ENCODE measurements at regions not wholly inside any gene's neighbourhood (a gene's known extent, or its start where the extent isn't known, plus 50 kb on each side); places are given as distances from the start of the nearest gene placed in this dataset.

DNA sequence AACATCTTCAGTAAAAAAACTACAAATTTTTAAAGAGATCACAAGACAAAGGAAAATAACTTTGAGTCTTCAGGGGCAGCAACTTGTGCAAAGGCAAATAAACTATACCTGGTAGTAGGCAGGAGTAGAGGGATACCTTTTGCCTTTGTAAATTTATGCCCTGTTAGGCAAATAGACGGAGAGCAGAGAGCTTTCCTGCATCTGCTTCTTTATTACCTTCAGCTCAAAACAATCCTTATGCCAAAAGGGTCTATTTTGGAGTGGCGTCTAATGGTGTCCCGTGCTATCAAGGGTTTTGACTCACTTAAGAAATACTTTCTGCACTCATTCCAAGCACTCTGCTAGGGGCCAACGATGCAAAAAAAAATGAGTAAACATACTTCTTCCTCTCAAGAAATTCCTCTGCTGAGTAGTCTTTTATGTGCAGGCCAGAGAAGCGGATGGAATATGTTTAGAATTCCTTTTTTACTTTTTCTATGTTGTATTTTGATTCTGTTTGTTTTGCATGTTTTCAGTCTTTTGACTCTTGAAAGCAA lies 131.9 kb downstream of the ANXA5 start:
- DNase-seq = no peak
- Histone ChIP-seq H3K27me3 (ENCODE audit: insufficient read depth, low read depth, severe bottlenecking) (no peaks in the 10 kb centered on the region), H3K9me3 (ENCODE audit: severe bottlenecking) (no peaks in the 10 kb centered on the region), H3K36me3 (no peaks in the 10 kb centered on the region), H3K4me3 (ENCODE audit: low read depth, low read length) (no peak overlapping the region), H3K27ac (no peak overlapping the region)
- TF ChIP-seq, protein P1, sequence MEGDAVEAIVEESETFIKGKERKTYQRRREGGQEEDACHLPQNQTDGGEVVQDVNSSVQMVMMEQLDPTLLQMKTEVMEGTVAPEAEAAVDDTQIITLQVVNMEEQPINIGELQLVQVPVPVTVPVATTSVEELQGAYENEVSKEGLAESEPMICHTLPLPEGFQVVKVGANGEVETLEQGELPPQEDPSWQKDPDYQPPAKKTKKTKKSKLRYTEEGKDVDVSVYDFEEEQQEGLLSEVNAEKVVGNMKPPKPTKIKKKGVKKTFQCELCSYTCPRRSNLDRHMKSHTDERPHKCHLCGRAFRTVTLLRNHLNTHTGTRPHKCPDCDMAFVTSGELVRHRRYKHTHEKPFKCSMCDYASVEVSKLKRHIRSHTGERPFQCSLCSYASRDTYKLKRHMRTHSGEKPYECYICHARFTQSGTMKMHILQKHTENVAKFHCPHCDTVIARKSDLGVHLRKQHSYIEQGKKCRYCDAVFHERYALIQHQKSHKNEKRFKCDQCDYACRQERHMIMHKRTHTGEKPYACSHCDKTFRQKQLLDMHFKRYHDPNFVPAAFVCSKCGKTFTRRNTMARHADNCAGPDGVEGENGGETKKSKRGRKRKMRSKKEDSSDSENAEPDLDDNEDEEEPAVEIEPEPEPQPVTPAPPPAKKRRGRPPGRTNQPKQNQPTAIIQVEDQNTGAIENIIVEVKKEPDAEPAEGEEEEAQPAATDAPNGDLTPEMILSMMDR (IDR thresholded peaks at IDR 0.05; ENCODE audit: low read depth, low read length) = no peak

DNA sequence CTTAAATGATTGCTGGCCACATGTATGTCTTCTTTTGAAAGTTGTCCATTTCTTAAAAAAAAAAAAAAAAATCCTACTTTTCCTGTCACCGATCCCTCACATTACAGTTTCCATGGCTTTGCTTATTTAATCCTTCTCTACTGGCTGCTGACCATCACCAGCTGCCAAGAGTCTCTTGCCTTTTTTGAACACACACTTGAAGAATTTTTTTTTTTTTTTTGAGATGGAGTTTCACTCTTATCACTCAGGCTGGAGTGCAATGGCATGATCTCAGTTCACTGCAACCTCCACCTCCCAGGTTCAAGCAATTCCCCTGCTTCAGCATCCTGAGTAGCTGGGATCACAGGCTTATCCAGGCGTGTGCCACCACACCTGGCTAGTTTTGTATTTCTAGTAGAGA lies 134.0 kb downstream of the ANXA5 start:
- Histone ChIP-seq H3K27ac (no peak overlapping the region), H3K9me3 (ENCODE audit: severe bottlenecking) (no peaks in the 10 kb centered on the region), H3K36me3 (no peaks in the 10 kb centered on the region), H3K27me3 (ENCODE audit: insufficient read depth, low read depth, severe bottlenecking) (no peaks in the 10 kb centered on the region), H3K4me3 (ENCODE audit: low read depth, low read length) (no peak overlapping the region)
- TF ChIP-seq, protein P1 (IDR thresholded peaks at IDR 0.05; ENCODE audit: low read depth, low read length) = no peak
- no peak for DNase-seq

DNA sequence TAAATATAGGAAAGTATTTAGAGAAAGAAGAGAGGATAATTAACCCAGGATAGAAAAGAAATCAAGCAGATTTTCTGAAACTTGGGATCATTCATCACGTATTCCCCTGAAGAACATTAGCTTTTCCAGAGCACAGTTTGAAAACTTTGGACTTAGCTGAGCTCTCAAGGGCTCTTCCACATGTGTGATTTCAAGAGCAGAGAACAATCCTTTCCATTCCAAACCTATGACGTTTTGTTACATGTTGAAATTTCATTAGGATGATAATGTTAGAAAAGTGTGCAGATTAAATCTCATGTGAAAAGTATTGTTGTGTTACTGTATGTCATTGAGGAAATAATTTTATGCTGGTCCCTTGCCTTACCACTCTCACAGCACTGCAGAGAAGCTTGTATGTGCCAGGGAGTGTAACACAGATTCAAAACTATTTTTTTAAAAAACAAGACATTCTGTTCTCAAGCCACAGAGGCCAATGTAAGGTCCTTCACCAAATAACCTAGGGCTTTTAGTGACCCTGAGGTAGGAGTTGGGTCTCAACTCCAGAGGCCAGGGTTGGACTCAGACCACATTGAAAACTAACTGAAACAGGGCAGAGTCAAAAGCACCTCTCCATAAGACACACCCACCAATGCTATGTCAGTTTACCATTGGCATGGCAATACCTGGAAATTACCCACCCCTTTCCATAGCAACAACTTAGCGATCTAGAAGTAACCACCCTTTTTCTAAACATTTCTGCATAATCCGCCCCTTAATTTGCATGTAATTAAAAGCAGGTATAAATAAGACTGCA lies 141.3 kb downstream of the ANXA5 start:
- TF ChIP-seq, protein P1 (IDR thresholded peaks at IDR 0.05; ENCODE audit: low read depth, low read length) = no peak
- no peaks in the 10 kb centered on the region for H3K36me3 ChIP-seq
- no peaks in the 10 kb centered on the region for H3K27me3 ChIP-seq (ENCODE audit: insufficient read depth, low read depth, severe bottlenecking)
- no peaks in the 10 kb centered on the region for H3K9me3 ChIP-seq (ENCODE audit: severe bottlenecking)
- DNase-seq = no peak
- H3K27ac ChIP-seq = no peak overlapping the region
- no peak overlapping the region for H3K4me3 ChIP-seq (ENCODE audit: low read depth, low read length)

DNA sequence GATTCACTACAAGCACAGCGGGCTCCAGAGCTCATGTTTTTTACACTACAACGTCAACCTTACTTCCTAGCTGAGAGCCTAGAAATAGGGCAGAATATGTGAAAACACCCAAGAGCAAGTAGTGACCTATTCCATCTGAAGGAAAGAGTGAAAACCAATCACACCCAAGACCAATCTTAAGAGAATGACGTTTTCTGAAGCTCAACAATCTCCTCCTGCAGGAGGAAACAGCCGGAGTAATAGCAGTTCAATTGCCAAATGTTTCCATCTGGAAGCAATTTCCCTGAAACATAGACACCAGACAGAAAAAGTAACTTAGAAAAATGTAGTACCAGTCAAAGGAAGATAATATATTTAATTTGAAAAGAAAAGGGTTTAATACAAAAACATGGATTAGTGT lies 142.4 kb downstream of the ANXA5 start:
- no peak for DNase-seq
- Histone ChIP-seq H3K36me3 (no peaks in the 10 kb centered on the region), H3K27me3 (ENCODE audit: insufficient read depth, low read depth, severe bottlenecking) (no peaks in the 10 kb centered on the region), H3K9me3 (ENCODE audit: severe bottlenecking) (no peaks in the 10 kb centered on the region), H3K27ac (no peak overlapping the region), H3K4me3 (ENCODE audit: low read depth, low read length) (no peak overlapping the region)
- TF ChIP-seq, protein P1 (IDR thresholded peaks at IDR 0.05; ENCODE audit: low read depth, low read length) = no peak

DNA sequence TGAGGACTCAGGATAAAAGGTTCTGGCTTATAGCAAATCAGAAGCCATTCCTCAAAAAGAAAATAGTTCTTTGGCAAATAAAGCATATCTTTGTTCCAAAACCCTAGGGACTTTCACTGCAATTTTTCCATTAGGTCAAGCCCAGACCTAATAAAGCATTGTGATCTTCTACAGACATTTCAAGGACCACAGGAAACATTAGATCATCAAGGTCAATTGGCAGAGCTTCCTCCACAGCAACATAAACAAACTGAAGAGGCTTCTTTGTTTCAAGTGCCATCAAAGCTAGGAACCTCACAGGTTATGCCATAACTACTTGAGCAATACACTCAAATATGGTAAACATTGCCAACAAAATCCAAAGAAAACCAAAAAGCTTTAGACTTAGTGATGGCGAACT lies 144.9 kb downstream of the ANXA5 start:
- Histone ChIP-seq H3K27ac (no peak overlapping the region), H3K9me3 (ENCODE audit: severe bottlenecking) (no peaks in the 10 kb centered on the region), H3K4me3 (ENCODE audit: low read depth, low read length) (no peak overlapping the region), H3K27me3 (ENCODE audit: insufficient read depth, low read depth, severe bottlenecking) (no peaks in the 10 kb centered on the region), H3K36me3 (no peaks in the 10 kb centered on the region)
- DNase-seq = no peak
- TF ChIP-seq, protein P1 (IDR thresholded peaks at IDR 0.05; ENCODE audit: low read depth, low read length) = no peak
